HG03196 (cell line): ENCODE measurements at regions not wholly inside any gene's neighbourhood (a gene's known extent, or its start where the extent isn't known, plus 50 kb on each side); places are given as distances from the start of the nearest gene placed in this dataset.
"Not testable (repeated sequence)": the region's sequence is repeated elsewhere in the genome, so short reads cannot be mapped to it uniquely, and the experiment has no call there.

ENCODE experiments used
- ATAC-seq: cut with Tn5 transposase; IDR thresholded peaks from one replicate; pipeline ENCODE4 v1.9.1; 2021; ENCODE audit not compliant: unreplicated experiment

- not testable (repeated sequence) for ATAC-seq
These were observed 180.1 kb upstream of the CNTN6 start for GRCh38 chr3:912717-913116.

DNA sequence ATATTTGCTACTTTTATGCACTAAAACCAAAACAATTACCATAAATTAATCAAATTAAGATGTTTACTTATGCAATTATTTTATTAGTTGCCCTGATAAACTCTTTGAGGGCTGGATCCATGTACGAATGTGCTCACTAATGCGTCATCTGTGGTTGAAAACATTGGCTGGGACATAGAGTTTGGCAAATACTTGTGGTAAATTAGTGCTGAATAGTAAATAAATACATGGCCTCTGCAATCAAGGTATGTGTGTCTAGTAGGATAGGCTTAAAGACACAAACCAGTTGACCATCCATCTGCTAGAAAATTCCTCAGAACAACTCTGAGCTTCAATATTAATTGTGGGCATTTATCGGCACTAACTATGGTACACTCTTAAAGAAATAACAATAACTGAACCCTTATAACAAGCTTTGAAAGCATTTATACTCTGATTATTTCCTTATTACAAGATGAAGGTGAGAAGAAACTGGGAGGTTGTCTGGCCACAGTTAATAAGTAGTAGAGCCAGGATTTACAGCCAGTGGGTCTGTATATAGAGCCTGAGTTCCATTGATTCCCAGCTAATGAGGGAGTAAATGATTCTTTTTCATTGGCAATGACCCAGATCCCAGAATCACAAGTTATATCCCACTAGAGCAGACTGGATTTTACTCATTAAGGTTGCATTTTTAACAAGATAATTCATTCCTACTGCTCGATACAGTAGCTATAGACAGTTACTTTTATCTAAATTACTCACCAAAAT, 169.5 kb upstream of the CNTN6 start:
- no peak for ATAC-seq

DNA sequence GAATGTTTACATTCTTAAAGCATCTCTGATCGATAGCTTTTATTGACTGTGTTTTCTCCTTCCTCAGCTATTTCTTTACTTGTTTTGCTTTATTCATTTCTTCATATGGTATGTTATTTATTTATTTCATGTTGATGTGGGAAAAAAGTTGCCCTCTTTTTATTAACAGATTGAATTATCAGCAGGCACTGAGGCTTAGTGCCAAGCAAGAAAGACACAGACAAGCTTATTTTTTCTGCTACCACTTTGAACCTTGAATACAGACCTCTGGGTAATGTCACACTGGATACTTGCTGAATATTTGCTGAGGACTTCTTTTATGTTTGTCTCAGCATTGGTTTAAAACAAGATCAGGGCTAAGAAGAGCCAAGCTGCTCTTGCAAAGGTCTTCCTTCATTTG, 162.0 kb upstream of the CNTN6 start:
- no peak for ATAC-seq

GRCh38 chr3:933326-933725, 159.5 kb upstream of the CNTN6 start:
- no peak for ATAC-seq

DNA sequence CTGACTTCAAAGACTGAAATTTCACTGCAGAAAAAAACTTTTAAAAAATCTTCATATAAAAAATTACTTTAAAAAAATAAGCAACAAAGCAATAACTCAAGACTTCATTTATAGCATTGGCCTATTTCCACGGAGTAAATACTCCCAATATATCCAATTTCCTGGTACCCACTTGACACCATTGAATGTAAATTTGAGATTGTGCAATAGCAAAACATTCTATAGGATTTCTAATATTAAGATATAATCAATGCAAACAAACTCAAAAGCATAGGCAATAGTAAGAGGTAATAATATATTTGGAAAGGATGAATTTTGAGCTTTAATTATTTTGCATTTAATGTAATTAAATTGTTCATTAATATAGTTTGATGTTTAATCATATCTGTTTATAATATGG, 148.0 kb upstream of the CNTN6 start:
- no peak for ATAC-seq

DNA sequence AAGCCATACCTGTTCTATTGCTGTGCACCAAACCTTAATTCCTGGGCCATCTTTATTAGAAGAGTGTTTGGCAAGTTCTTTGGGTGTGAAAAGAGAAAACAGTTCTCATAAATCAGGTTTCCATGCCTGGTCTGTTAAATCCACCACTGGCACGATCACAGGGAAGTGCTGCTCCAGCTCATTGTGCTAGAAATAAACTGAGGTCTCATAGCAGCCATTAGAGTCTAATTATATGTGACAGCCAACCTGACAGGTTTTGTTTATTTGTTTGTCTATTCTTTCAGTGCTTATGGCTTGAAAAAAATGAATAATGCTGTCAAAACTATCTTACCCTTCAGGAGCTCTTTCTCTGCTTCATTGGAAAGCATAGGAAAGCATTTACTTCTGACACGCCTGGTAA, 147.1 kb upstream of the CNTN6 start:
- no peak for ATAC-seq

DNA sequence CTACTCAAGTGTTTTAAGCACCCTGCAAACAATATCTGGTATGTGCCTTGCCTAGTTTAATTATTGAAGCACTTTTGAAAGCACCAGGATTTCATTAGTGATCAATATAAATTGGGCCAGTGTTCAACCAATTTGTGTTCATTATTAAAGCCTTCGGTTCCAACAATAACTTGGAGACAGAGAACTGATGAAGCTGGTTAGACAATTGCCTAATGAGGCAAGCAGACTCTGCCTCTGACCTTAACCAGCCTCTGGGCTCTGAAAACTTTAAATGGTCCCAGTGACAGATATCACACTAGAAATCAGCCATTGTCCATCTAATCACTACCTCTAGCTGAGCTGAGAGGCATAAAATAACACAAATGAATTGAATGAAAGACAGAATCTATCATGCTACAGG, 139.9 kb upstream of the CNTN6 start:
- no peak for ATAC-seq

DNA sequence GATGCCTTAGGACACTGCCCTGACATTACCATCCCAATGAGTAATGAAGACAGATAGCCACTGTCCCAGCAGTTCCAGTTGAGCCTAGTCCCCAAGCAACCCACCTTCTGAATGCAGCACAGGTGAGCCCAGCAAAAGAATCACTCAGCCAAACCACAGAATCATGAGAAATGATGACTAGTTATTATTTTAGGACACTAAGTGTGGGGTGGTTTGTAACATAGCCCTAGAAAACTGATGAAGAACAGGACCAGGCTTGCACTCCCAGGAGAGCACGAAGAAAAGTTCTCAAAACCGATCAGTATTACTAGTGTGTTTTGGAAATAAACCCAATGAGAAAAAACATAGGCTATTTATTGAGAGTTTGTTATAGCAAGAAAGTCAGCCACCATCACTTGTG, 129.6 kb upstream of the CNTN6 start:
- no peak for ATAC-seq

DNA sequence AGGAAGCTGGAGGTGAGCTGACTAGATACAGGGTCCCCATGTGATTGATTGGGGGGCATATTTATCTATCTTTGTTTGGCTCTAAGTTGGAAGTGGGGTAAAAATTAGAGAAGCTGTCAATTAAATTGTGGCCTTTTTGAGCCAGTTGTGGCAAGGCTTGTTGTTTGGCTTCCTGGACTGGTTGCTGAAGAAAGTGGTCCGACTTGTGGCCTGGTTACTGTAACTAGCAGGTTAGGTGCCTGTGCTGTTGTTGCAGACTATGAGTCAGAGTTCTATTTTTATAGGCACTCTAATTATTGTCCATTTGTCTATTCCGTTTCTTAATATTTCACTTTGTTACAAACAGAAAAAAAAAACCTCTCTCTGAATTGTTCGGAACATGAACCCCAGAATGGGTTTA, 129.1 kb upstream of the CNTN6 start:
- ATAC-seq, result no peak

GRCh38 chr3:965826-966225, 127.0 kb upstream of the CNTN6 start:
- ATAC-seq, result no peak

DNA sequence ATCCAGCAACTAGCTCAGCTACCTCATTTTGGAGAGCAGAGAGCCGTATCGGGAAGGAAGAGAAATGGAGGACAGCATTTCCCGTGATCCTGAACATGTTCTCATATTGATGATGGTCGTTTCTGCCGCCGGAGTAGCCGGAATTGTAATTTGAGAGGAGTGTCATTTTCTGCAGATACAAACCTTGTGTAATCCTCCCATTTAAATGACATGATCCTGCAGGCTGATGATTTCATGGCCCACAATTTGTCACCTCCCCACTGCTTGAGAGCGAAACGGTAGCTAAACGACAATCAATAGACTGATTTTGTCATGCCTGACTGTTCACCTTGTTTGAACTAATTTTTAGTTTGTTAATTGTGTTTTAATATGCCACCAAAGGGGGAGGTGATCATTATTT, 126.5 kb upstream of the CNTN6 start:
- ATAC-seq, result no peak

DNA sequence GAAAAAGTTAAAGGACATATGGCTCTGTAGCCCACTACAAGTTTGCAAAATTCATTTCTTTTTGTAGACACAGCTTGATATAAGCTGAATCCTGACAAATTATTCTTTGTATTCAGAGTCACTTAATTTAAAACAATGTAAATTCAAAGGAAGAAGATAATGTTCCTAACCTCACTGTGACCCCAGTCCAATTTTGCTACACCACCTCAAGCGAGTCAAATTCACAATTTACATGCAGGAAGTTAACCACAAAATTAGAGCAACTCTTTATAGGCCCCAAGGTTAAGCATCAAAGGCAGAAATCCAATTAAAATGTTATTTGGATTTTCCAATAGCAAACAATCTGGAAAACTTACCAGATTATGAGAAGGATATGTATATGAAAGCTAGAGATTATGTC, 119.5 kb upstream of the CNTN6 start:
- no peak for ATAC-seq

- ATAC-seq, result no peak
These were observed 116.8 kb upstream of the CNTN6 start for GRCh38 chr3:976006-976405.

DNA sequence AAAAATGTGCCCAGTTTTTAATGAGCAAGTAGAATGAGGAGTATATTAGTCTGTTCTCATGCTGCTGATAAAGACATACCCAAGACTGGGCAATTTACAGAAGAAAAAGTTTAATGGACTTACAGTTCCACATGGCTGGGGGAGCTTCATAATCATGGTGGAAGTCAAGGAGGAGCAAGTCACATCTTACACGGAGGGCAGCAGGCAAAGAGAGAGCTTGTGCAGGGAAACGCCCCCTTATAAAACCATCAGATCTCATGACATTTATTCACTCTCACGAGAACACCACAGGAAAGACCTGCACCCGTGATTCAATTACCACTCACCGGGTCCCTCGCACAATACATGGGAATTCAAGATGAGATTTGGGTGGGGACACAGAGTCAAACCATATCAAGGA, 111.7 kb upstream of the CNTN6 start:
- no peak for ATAC-seq

GRCh38 chr3:988785-989184, 104.0 kb upstream of the CNTN6 start:
- ATAC-seq, result no peak

DNA sequence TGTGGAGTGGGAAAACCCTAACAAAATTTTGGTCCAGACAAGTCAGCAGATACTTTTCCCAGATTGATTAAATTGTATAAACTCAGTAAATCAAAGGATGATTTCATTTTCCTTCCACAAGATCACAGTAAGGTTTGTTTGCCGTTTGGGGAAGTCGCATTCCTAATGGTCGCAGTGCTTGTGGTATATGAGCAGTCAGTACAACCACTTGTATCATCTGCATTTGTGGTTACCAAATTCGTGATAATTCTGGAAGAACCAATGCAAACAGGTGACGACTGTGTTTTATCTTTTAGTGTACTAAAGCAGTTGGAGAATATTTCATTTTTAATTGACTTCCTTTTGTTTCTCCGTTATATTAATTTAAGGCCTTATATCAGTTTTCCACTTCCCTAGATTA, 100.0 kb upstream of the CNTN6 start:
- no peak for ATAC-seq

DNA sequence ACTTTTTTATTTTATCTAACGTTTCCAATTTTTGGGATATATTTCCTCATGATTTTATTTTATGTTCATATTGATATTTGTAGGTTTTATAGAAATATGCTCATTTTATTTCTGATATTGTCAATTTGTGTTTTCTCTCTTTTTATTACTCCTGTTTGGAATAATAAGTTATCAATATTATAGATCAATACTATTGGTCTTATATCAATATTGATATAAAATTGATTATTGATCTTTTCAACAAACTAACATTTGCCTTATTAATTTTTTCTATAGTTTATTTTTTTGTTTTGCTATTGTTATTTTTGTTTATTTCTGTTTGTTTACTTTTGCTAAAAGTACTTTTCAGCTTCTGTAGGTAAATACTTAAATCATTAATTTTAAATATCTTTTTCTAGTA, 90.8 kb upstream of the CNTN6 start:
- no peak for ATAC-seq

DNA sequence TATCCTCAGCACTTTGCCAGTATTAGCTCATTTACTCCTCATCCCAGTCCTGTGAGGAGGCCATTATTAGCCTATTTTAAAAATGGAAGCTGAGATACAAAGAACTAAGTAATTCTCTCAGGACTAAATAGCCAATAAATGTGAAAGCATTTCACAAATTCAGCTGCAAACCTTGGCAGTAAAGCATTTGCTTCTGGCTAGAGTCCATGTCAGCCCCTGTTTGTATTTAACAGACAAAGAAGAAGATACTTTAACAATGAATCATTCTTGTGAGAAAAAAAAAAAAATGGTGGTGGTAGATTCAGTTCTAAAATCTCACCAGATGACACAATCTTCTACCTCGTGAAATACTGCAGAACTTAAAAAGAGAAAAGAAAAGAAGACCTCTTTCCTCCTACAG, 85.0 kb upstream of the CNTN6 start:
- ATAC-seq, result no peak

DNA sequence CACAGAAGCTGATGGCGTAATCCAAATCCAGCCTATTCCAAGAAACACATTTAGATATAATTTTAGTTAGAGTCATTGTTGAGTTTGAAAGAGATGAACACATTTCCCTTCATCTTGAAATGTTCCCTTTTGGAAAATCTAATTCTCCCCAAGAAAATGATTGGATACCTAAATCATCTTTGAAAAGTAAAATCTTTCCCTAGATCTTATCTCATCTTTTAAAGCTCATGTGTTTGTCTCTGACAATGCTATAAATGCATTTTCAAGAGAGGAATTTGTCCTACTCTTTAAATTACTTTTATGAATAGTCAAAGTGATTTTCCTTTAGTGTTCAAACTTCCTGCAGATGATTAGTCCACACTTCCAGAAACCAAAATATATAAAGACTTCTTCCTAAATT, 82.6 kb upstream of the CNTN6 start:
- ATAC-seq, result no peak

DNA sequence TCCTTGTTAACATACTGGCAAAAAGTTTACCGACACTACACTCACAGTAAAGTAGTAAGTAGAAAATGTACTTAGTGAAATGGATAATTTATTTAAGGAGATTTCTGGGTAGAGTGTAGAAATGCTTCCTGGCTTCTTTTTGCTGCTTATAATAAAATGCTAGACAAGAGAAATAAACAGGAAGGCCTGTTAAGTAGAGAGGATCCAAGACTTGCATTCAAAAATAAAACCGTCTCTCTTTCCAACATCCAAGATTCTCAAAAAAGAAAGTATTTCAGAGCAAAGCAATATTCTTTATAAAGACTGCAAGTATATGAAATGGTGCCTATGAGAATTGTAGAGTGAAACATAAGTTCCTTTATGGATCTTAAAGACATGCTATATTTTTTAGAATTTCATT, 77.0 kb upstream of the CNTN6 start:
- no peak for ATAC-seq

GRCh38 chr3:1017870-1018269, 75.0 kb upstream of the CNTN6 start:
- ATAC-seq, result no peak

- ATAC-seq, result no peak
These were observed 73.7 kb upstream of the CNTN6 start for GRCh38 chr3:1019157-1019556.

- ATAC-seq, result no peak
These were observed 66.4 kb upstream of the CNTN6 start for GRCh38 chr3:1026395-1026794.
